Endothelial cell (in vitro differentiated cells): ENCODE measurements at regions not wholly inside any gene's neighbourhood (a gene's known extent, or its start where the extent isn't known, plus 50 kb on each side); places are given as distances from the start of the nearest gene placed in this dataset.

Experiments
- DNase-seq: peaks from one replicate; pipeline ENCODE4 v3.0.0; 2021; ENCODE audit warnings: low spot score
- H3K27ac Mint-ChIP-seq: one replicate; pipeline ENCODE4 v1.8.0; 2021; ENCODE audit warnings: mixed read lengths, inconsistent platforms; ENCODE audit not compliant: unreplicated experiment
- H3K27me3 Mint-ChIP-seq: one replicate; pipeline ENCODE4 v1.8.0; 2021; ENCODE audit warnings: mild to moderate bottlenecking, moderate library complexity, mixed read lengths, inconsistent platforms; ENCODE audit not compliant: unreplicated experiment
- H3K36me3 Mint-ChIP-seq: one replicate; pipeline ENCODE4 v1.8.0; 2021; ENCODE audit warnings: mild to moderate bottlenecking, low read depth, mixed read lengths, inconsistent platforms; ENCODE audit not compliant: unreplicated experiment
- H3K4me1 Mint-ChIP-seq: one replicate; pipeline ENCODE4 v1.8.0; 2021; ENCODE audit warnings: mild to moderate bottlenecking, mixed read lengths, inconsistent platforms; ENCODE audit not compliant: unreplicated experiment
- H3K4me3 Mint-ChIP-seq: one replicate; pipeline ENCODE4 v1.8.0; 2021; ENCODE audit warnings: mild to moderate bottlenecking, mixed read lengths, inconsistent platforms; ENCODE audit not compliant: unreplicated experiment
- H3K9me3 Mint-ChIP-seq: one replicate; pipeline ENCODE4 v1.8.0; 2021; ENCODE audit warnings: mixed read lengths, inconsistent platforms; ENCODE audit not compliant: unreplicated experiment
- CTCF ChIP-seq: fragments of 200-600 bp; sonication (generic); IDR thresholded peaks from one replicate; pipeline ENCODE4 v1.5.0; 2021; ENCODE audit warnings: antibody characterized with exemption; ENCODE audit not compliant: unreplicated experiment

DNA sequence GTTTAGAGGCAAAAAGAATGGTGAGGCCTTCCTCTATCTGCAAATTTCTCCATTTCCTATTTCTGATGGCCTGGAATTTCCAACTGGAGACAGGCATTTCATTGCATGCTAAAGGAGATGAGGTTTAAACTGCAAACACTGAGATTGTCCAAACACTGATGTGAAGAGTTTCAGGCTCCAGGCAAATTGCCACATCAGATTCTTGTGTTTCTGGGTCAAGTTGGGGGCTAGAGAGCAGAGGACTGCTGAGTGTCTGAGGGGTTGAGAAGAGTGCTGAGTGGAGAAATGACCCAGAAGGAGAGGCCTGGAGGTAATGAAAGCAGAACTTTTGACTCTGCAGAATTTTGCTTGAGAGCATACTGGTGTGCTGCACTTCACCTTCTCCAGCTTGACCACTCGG, 216.7 kb upstream of the MPHOSPH6 start:
- no peak overlapping the region for H3K27ac Mint-ChIP-seq
- no peaks in the 10 kb centered on the region for H3K9me3 Mint-ChIP-seq
- no peak overlapping the region for H3K4me3 Mint-ChIP-seq
- no peaks in the 10 kb centered on the region for H3K4me1 Mint-ChIP-seq
- H3K36me3 Mint-ChIP-seq: no peaks in the 10 kb centered on the region
- H3K27me3 Mint-ChIP-seq: peaks cover 4% of the 10 kb centered on the region
- no peak for TF ChIP-seq CTCF
- DNase-seq: no peak

DNA sequence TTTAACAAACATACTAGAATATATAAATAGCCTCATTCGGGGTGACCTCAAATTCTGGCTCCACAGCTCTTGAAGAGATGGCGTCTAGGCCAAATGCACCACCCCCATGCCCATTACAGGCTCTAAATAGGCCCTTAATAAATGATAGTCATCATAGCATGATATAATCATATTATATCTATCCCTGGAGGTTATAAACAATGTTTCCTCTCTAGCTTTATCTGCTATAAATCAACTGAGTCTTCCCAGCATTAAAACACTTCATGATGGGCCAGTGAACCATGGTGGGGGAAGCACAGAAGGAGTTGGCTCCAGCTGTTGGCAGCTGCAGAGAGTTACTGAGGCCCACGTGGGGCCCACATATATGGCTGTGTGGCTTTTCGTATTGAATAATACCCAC, 214.9 kb upstream of the MPHOSPH6 start:
- H3K27ac Mint-ChIP-seq: no peak overlapping the region
- H3K4me1 Mint-ChIP-seq: no peaks in the 10 kb centered on the region
- H3K36me3 Mint-ChIP-seq: no peaks in the 10 kb centered on the region
- no peak overlapping the region for H3K4me3 Mint-ChIP-seq
- H3K9me3 Mint-ChIP-seq: no peaks in the 10 kb centered on the region
- TF ChIP-seq CTCF: no peak
- no peak for DNase-seq
- peaks cover 3% of the 10 kb centered on the region for H3K27me3 Mint-ChIP-seq

DNA sequence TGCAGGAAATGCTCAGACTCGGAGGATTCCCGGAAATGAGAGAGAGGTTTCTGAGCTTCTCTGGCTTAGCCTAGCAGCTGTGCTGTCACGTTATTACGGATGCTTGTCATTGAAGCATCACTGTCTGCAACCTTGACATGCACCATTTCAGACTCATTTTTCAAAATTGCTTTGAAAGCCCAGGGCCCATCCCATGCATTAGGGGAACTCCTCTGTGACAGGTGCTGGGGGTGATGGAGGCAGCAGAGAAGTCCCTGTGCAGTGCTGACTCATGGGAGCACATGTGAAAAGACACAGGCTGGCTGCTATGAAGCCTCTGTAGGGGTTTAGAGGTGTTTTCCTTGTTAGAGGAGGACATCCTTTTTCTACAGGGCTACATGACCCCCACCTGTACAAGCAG, 214.0 kb upstream of the MPHOSPH6 start:
- H3K27ac Mint-ChIP-seq: no peak overlapping the region
- no peak overlapping the region for H3K4me3 Mint-ChIP-seq
- DNase-seq: no peak
- no peaks in the 10 kb centered on the region for H3K9me3 Mint-ChIP-seq
- H3K36me3 Mint-ChIP-seq: no peaks in the 10 kb centered on the region
- H3K27me3 Mint-ChIP-seq: peaks cover 2% of the 10 kb centered on the region
- TF ChIP-seq CTCF: no peak
- H3K4me1 Mint-ChIP-seq: no peaks in the 10 kb centered on the region

GRCh38 chr16:82382521-82382920, 212.5 kb upstream of the MPHOSPH6 start:
- Mint-ChIP-seq H3K9me3 (no peaks in the 10 kb centered on the region), H3K27ac (no peak overlapping the region)

DNA sequence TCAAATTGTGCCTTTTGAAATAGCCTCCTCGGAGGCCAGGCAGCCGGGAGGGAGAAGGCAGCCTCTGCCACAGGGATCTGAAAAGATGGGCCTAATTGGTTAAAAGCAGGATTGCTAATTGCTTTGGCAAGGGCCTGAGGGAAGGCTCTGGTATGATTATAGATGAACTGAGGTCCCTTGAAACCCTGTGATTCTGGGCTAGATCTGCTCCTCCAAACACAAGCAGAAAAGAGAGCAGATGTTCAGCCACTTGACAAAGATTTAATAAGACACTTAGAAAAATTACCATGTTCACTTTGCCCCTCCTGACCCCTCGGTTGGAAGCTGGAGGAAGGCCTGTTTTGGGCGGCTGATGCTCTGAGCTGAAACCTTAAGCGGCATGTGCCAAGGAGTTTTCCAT, 209.5 kb upstream of the MPHOSPH6 start:
- H3K27me3 Mint-ChIP-seq: peaks cover 7% of the 10 kb centered on the region
- no peak overlapping the region for H3K4me3 Mint-ChIP-seq
- no peaks in the 10 kb centered on the region for H3K36me3 Mint-ChIP-seq
- H3K9me3 Mint-ChIP-seq: no peaks in the 10 kb centered on the region
- H3K4me1 Mint-ChIP-seq: no peaks in the 10 kb centered on the region
- H3K27ac Mint-ChIP-seq: no peak overlapping the region
- TF ChIP-seq CTCF: no peak
- DNase-seq: no peak

More at GRCh38 chr16:82382521-82382920, 212.5 kb upstream of the MPHOSPH6 start:
- Mint-ChIP-seq H3K36me3 (no peaks in the 10 kb centered on the region), H3K4me1 (no peaks in the 10 kb centered on the region), H3K27me3 (peaks cover 2% of the 10 kb centered on the region), H3K4me3 (no peak overlapping the region)
- no peak for DNase-seq
- TF ChIP-seq CTCF: no peak
